ENCODE measurements at regions not wholly inside any gene's neighbourhood (a gene's known extent, or its start where the extent isn't known, plus 50 kb on each side); places are given as distances from the start of the nearest gene placed in this dataset.

- DNase-seq = no peak
- no peak overlapping the region for H3K27ac Mint-ChIP-seq
- H3K9me3 Mint-ChIP-seq = peaks cover 11 to 28% of the 10 kb centered on the region in 2 donors
- no peaks in the 10 kb centered on the region for H3K4me1 ChIP-seq (ENCODE audit: control insufficient read depth, insufficient read depth, low read length)
- H3K4me3 ChIP-seq (ENCODE audit: low read length) = no peak overlapping the region
- no peaks in the 10 kb centered on the region for H3K27me3 ChIP-seq (ENCODE audit: control insufficient read depth, insufficient read depth, low read length)
- no peaks in the 10 kb centered on the region for H3K4me1 Mint-ChIP-seq
- 100% methylated on average over 1 of the region's 1 CpG for WGBS (ENCODE audit: insufficient coverage)
- no peak overlapping the region for H3K27ac ChIP-seq (ENCODE audit: low read length)
- H3K9me3 ChIP-seq (ENCODE audit: control insufficient read depth, insufficient read depth, low read length) = no peaks in the 10 kb centered on the region
- intact Hi-C loops (cut with micrococcal nuclease) = no loop called here
- no peaks in the 10 kb centered on the region for H3K36me3 ChIP-seq (ENCODE audit: control insufficient read depth, insufficient read depth, low read length)
- no peak for ATAC-seq
- TF ChIP-seq CTCF (IDR thresholded peaks at IDR 0.05) = no peak
- H3K4me3 Mint-ChIP-seq = no peak overlapping the region
- no peaks in the 10 kb centered on the region for H3K27me3 Mint-ChIP-seq (ENCODE audit: low read depth in 2 of 2)
- H3K36me3 Mint-ChIP-seq = no peaks in the 10 kb centered on the region
Measured at GRCh38 chr4:33537527-33537926, 2706.8 kb downstream of the ARAP2 start.

GRCh38 chr4:33543941-33544450 lies 2700.3 kb downstream of the ARAP2 start:
- ATAC-seq (no peak), DNase-seq (no peak)
- no peak for TF ChIP-seq CTCF (IDR thresholded peaks at IDR 0.05)
- no peaks in the 10 kb centered on the region for H3K27me3 Mint-ChIP-seq (ENCODE audit: low read depth in 2 of 2)
- no peak overlapping the region for H3K4me3 ChIP-seq (ENCODE audit: low read length)
- no peaks in the 10 kb centered on the region for H3K4me1 ChIP-seq (ENCODE audit: control insufficient read depth, insufficient read depth, low read length)
- no peak overlapping the region for H3K4me3 Mint-ChIP-seq
- H3K36me3 Mint-ChIP-seq = no peaks in the 10 kb centered on the region
- no peaks in the 10 kb centered on the region for H3K36me3 ChIP-seq (ENCODE audit: control insufficient read depth, insufficient read depth, low read length)
- H3K27ac ChIP-seq (ENCODE audit: low read length) = no peak overlapping the region
- H3K4me1 Mint-ChIP-seq = no peaks in the 10 kb centered on the region
- no peak overlapping the region for H3K27ac Mint-ChIP-seq
- H3K27me3 ChIP-seq (ENCODE audit: control insufficient read depth, insufficient read depth, low read length) = no peaks in the 10 kb centered on the region
- H3K9me3 ChIP-seq (ENCODE audit: control insufficient read depth, insufficient read depth, low read length) = no peaks in the 10 kb centered on the region
- intact Hi-C loops (cut with micrococcal nuclease) = no loop called here
- peaks cover 12 to 20% of the 10 kb centered on the region in 2 donors for H3K9me3 Mint-ChIP-seq
- 100% methylated on average over 2 of the region's 3 CpGs for WGBS (ENCODE audit: insufficient coverage)

- peaks cover 5% of the 10 kb centered on the region for H3K36me3 Mint-ChIP-seq
- no peaks in the 10 kb centered on the region for H3K27me3 Mint-ChIP-seq (ENCODE audit: low read depth in 2 of 2)
- no peak overlapping the region for H3K27ac Mint-ChIP-seq
- no peaks in the 10 kb centered on the region for H3K4me1 ChIP-seq (ENCODE audit: control insufficient read depth, insufficient read depth, low read length)
- whole genome bisulfite sequencing (ENCODE audit: insufficient coverage) = 84% methylated on average over 2 of the region's 3 CpGs
- no peaks in the 10 kb centered on the region for H3K9me3 ChIP-seq (ENCODE audit: control insufficient read depth, insufficient read depth, low read length)
- no peak overlapping the region for H3K27ac ChIP-seq (ENCODE audit: low read length)
- H3K4me1 Mint-ChIP-seq = no peaks in the 10 kb centered on the region
- no peak overlapping the region for H3K4me3 Mint-ChIP-seq
- no peak for TF ChIP-seq CTCF (IDR thresholded peaks at IDR 0.05)
- no peaks in the 10 kb centered on the region for H3K36me3 ChIP-seq (ENCODE audit: control insufficient read depth, insufficient read depth, low read length)
- H3K4me3 ChIP-seq (ENCODE audit: low read length) = no peak overlapping the region
- H3K27me3 ChIP-seq (ENCODE audit: control insufficient read depth, insufficient read depth, low read length) = no peaks in the 10 kb centered on the region
- intact Hi-C loops (cut with micrococcal nuclease) = no loop called here
- no peak for ATAC-seq
- no peak for DNase-seq
- H3K9me3 Mint-ChIP-seq = peaks cover 26% of the 10 kb centered on the region in 2 donors
Measured at GRCh38 chr4:33551244-33551643, 2693.1 kb downstream of the ARAP2 start.

GRCh38 chr4:33561259-33561658 lies 2683.1 kb downstream of the ARAP2 start:
- H3K4me1 Mint-ChIP-seq = no peaks in the 10 kb centered on the region
- intact Hi-C loops (cut with micrococcal nuclease) = no loop called here
- WGBS (ENCODE audit: insufficient coverage) = no CpG with 5 or more reads among the region's 2 CpGs

More at GRCh38 chr4:33561259-33561658, 2683.1 kb downstream of the ARAP2 start:
- Histone ChIP-seq H3K4me1 (ENCODE audit: control insufficient read depth, insufficient read depth, low read length) (no peaks in the 10 kb centered on the region), H3K27me3 (ENCODE audit: control insufficient read depth, insufficient read depth, low read length) (no peaks in the 10 kb centered on the region), H3K27ac (ENCODE audit: low read length) (no peak overlapping the region), H3K9me3 (ENCODE audit: control insufficient read depth, insufficient read depth, low read length) (no peaks in the 10 kb centered on the region), H3K4me3 (ENCODE audit: low read length) (no peak overlapping the region), H3K36me3 (ENCODE audit: control insufficient read depth, insufficient read depth, low read length) (no peaks in the 10 kb centered on the region)
- no peak overlapping the region for H3K4me3 Mint-ChIP-seq
- DNase-seq = no peak
- ATAC-seq = no peak
- no peak for TF ChIP-seq CTCF (IDR thresholded peaks at IDR 0.05)
- no peaks in the 10 kb centered on the region for H3K27me3 Mint-ChIP-seq (ENCODE audit: low read depth in 2 of 2)
- H3K27ac Mint-ChIP-seq = no peak overlapping the region
- H3K36me3 Mint-ChIP-seq = no peaks in the 10 kb centered on the region
- peaks cover 0 to 3% of the 10 kb centered on the region in 2 donors for H3K9me3 Mint-ChIP-seq

Measured in natural killer cell (primary cell).